ENCODE measurements at regions not wholly inside any gene's neighbourhood (a gene's known extent, or its start where the extent isn't known, plus 50 kb on each side); places are given as distances from the start of the nearest gene placed in this dataset.

DNA sequence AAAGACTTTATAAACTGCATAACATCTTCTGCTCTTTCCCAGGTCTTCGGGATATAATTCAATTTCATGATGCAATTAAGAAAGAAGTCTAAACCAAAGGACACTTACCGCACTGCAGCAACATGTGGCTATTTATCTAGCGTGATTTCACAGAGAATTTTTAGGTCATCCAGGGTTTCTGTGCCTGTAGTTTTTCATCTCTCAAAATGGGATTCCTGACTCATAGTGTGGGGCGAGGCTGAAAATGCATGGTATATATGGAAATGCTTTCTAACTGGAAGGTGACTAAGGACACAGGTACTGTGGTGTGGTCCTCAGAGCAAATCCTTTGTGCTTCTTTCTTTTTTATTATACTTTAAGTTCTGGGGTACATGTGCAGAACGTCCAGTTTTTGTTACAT is 557.7 kb upstream of the KLF4 start:
- TF ChIP-seq, protein P1, sequence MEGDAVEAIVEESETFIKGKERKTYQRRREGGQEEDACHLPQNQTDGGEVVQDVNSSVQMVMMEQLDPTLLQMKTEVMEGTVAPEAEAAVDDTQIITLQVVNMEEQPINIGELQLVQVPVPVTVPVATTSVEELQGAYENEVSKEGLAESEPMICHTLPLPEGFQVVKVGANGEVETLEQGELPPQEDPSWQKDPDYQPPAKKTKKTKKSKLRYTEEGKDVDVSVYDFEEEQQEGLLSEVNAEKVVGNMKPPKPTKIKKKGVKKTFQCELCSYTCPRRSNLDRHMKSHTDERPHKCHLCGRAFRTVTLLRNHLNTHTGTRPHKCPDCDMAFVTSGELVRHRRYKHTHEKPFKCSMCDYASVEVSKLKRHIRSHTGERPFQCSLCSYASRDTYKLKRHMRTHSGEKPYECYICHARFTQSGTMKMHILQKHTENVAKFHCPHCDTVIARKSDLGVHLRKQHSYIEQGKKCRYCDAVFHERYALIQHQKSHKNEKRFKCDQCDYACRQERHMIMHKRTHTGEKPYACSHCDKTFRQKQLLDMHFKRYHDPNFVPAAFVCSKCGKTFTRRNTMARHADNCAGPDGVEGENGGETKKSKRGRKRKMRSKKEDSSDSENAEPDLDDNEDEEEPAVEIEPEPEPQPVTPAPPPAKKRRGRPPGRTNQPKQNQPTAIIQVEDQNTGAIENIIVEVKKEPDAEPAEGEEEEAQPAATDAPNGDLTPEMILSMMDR (IDR thresholded peaks at IDR 0.05; ENCODE audit: insufficient read depth, low read length, missing control alignments) = no peak
- H3K4me3 ChIP-seq (ENCODE audit: low read depth, low read length) = no peak overlapping the region
- ChIA-PET CTCF (no interaction called here), POLR2A (no interaction called here)
- DNase-seq (ENCODE audit: low read depth, low spot score) = no peak

DNA sequence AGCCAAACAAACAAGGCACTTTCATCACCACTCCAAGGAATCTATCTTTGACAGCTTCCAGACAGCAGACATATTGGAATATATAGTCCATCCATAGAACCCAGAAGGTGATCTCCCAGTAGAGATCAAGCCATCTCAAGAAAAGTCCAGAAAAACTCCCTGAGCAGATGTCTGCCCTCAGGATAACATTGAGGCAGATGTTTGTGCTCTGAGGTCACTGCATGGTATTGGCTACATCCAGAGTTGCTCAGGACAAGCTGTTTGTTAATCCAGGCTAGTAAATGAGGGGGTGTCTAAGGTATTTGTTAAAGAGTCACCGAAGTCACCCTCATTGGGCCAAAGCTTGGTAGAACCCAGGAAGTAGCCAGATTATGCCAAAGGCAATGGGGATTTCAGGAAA is 556.3 kb upstream of the KLF4 start:
- ChIA-PET CTCF (no interaction called here), POLR2A (no interaction called here)
- TF ChIP-seq, protein P1 (IDR thresholded peaks at IDR 0.05; ENCODE audit: insufficient read depth, low read length, missing control alignments) = no peak
- no peak for DNase-seq (ENCODE audit: low read depth, low spot score)
- no peak overlapping the region for H3K4me3 ChIP-seq (ENCODE audit: low read depth, low read length)

DNA sequence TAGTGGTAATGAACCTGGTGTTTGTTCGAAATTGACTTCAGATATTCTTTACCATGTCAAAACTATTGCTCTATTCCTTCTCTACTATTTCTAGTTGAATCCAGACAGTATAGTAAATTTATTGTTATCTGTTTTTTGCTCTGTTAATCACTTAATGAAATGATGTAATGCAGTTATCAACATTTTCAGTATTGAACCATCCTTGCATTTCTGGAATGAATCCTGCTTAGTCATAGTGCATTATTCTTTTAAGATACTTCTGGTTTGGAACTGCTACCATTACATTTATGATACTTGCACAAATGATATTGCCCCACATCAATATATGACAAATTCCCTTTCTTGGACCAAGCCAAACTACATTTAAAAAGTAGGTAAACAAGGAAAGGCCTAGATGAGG is 554.0 kb upstream of the KLF4 start:
- no peak overlapping the region for H3K4me3 ChIP-seq (ENCODE audit: low read depth, low read length)
- TF ChIP-seq, protein P1 (IDR thresholded peaks at IDR 0.05; ENCODE audit: insufficient read depth, low read length, missing control alignments) = no peak
- POLR2A ChIA-PET = no interaction called here
- no peak for DNase-seq (ENCODE audit: low read depth, low spot score)
- CTCF ChIA-PET = no interaction called here

DNA sequence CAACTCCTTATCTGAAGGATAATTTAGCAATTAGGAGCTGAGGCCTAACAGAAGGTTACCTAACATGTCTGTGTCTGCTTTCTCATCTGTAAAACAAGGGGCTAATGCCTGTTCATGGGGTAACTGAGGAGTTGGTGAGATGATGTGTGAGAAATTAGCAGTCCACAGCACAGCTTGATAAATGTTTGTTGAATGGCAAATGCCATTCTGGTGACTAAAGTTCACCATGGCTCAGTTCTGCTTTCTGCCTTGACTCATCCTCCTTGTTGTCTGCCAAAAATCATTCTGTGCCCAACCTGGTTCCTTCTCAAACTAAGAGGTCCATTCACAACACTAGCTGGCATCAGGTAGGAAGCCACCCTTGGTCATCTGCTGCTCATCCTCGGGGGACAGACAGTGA is 552.0 kb upstream of the KLF4 start:
- ChIA-PET POLR2A (interaction anchor here (0.7 to 1.2 kb wide), 3 partner anchors 110 to 403 kb away, joined by 3 read pairs; no protein-coding TSS in a partner anchor), CTCF (interaction anchor here (0.6 to 0.8 kb wide), 2 partner anchors 12 to 555 kb away, joined by 3 read pairs; no protein-coding TSS in a partner anchor)
- TF ChIP-seq, protein P1 (IDR thresholded peaks at IDR 0.05; ENCODE audit: insufficient read depth, low read length, missing control alignments) = no peak
- H3K4me3 ChIP-seq (ENCODE audit: low read depth, low read length) = no peak overlapping the region
- no peak for DNase-seq (ENCODE audit: low read depth, low spot score)

DNA sequence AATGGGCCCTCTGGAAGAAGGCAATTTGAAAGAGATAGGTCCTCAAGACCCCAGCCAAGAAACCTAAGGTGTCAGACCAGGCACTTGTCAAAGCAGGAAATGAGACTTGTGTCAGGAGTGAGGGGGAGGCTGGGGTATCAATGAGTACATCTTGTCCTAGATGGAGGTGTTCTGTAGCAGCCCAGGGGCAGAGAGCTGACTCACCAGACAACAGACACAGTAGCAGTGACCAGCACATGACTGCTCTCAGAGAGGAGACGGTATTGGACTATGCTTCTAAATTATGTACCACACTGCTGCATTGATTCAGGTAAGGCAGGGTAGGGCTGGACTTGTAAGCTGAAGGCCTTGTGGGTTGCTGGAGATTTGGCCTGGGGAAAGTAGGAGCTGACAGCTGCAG is 551.2 kb upstream of the KLF4 start:
- TF ChIP-seq, protein P1 (IDR thresholded peaks at IDR 0.05; ENCODE audit: insufficient read depth, low read length, missing control alignments) = no peak
- no peak for DNase-seq (ENCODE audit: low read depth, low spot score)
- no peak overlapping the region for H3K4me3 ChIP-seq (ENCODE audit: low read depth, low read length)
- POLR2A ChIA-PET = interaction anchor here (1.2 kb wide), 1 partner anchor 404 kb away, joined by 3 read pairs; no protein-coding TSS in a partner anchor
- CTCF ChIA-PET = interaction anchor here (0.6 to 0.8 kb wide), 2 partner anchors 12 to 554 kb away, joined by 3 read pairs; no protein-coding TSS in a partner anchor

DNA sequence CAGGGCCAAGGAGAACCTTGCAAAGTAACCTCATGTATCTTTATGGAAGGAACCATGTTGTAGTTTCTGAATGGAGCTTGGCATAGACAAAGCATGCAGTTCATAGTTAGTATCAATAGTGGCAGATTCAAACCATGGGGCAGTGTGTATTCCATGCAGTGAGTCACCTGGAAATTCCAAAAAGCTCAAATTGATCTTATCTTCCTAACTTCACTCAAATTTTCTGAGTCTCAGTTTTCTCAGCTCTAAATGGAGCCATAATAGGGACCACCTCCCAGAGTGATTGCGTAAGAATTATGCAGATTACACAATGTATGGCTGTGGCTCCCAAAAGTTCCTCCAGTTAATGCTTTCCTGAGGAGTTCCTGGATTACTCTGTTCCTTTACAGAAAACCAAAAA is 549.9 kb upstream of the KLF4 start:
- no peak for DNase-seq (ENCODE audit: low read depth, low spot score)
- H3K4me3 ChIP-seq (ENCODE audit: low read depth, low read length) = no peak overlapping the region
- TF ChIP-seq, protein P1 (IDR thresholded peaks at IDR 0.05; ENCODE audit: insufficient read depth, low read length, missing control alignments) = no peak
- POLR2A ChIA-PET = no interaction called here
- CTCF ChIA-PET = no interaction called here
